ENCODE measurements at regions not wholly inside any gene's neighbourhood (a gene's known extent, or its start where the extent isn't known, plus 50 kb on each side); places are given as distances from the start of the nearest gene placed in this dataset.
A peak's percentile ranks its signal among the peaks of the same experiment; 100 is the strongest.
"Not testable (repeated sequence)": the region's sequence is repeated elsewhere in the genome, so short reads cannot be mapped to it uniquely, and the experiment has no call there.

GRCh38 chrX:140091125-140091886 lies 126.0 kb upstream of the CXorf66 start:
- no peak for TF ChIP-seq ZNF274 (IDR thresholded peaks at IDR 0.05; ENCODE audit: low read depth, low read length)
- peak overlapping the region; percentile 18; the same call in 1 of the 2 replicates for H3K4me3 ChIP-seq (ENCODE audit: low read length)

GRCh38 chrX:140090800-140091124 lies 125.4 kb upstream of the CXorf66 start:
- H3K4me3 ChIP-seq (ENCODE audit: low read length), result no peak overlapping the region
- no peak for TF ChIP-seq ZNF274 (IDR thresholded peaks at IDR 0.05; ENCODE audit: low read depth, low read length)

- no peak for TF ChIP-seq ZNF274 (IDR thresholded peaks at IDR 0.05; ENCODE audit: low read depth, low read length)
- no peak overlapping the region for H3K4me3 ChIP-seq (ENCODE audit: low read length)
These were observed 123.1 kb upstream of the CXorf66 start for GRCh38 chrX:140088438-140088837.

GRCh38 chrX:140087875-140088274 lies 122.6 kb upstream of the CXorf66 start:
- H3K4me3 ChIP-seq (ENCODE audit: low read length), result no peak overlapping the region
- TF ChIP-seq ZNF274 (IDR thresholded peaks at IDR 0.05; ENCODE audit: low read depth, low read length), result no peak

GRCh38 chrX:140086691-140087090 lies 121.4 kb upstream of the CXorf66 start:
- H3K4me3 ChIP-seq (ENCODE audit: low read length), result no peak overlapping the region
- no peak for TF ChIP-seq ZNF274 (IDR thresholded peaks at IDR 0.05; ENCODE audit: low read depth, low read length)

GRCh38 chrX:140074851-140075250 lies 109.5 kb upstream of the CXorf66 start:
- H3K4me3 ChIP-seq (ENCODE audit: low read length), result not testable (repeated sequence)

- H3K4me3 ChIP-seq (ENCODE audit: low read length), result no peak overlapping the region
- no peak for TF ChIP-seq ZNF274 (IDR thresholded peaks at IDR 0.05; ENCODE audit: low read depth, low read length)
These were observed 105.7 kb upstream of the CXorf66 start for GRCh38 chrX:140071037-140071436.

GRCh38 chrX:140065961-140066662 lies 100.8 kb upstream of the CXorf66 start:
- no peak overlapping the region for H3K4me3 ChIP-seq (ENCODE audit: low read length)
- no peak for TF ChIP-seq ZNF274 (IDR thresholded peaks at IDR 0.05; ENCODE audit: low read depth, low read length)

- H3K4me3 ChIP-seq (ENCODE audit: low read length), result no peak overlapping the region
- no peak for TF ChIP-seq ZNF274 (IDR thresholded peaks at IDR 0.05; ENCODE audit: low read depth, low read length)
These were observed 99.7 kb upstream of the CXorf66 start for GRCh38 chrX:140064993-140065392.

GRCh38 chrX:140057001-140057411 lies 91.7 kb upstream of the CXorf66 start:
- H3K4me3 ChIP-seq (ENCODE audit: low read length), result no peak overlapping the region
- TF ChIP-seq ZNF274 (IDR thresholded peaks at IDR 0.05; ENCODE audit: low read depth, low read length), result no peak

GRCh38 chrX:140053846-140054245 lies 88.5 kb upstream of the CXorf66 start:
- H3K4me3 ChIP-seq (ENCODE audit: low read length), result no peak overlapping the region
- TF ChIP-seq ZNF274 (IDR thresholded peaks at IDR 0.05; ENCODE audit: low read depth, low read length), result no peak

GRCh38 chrX:140050906-140051305 lies 85.6 kb upstream of the CXorf66 start:
- TF ChIP-seq ZNF274 (IDR thresholded peaks at IDR 0.05; ENCODE audit: low read depth, low read length), result no peak
- no peak overlapping the region for H3K4me3 ChIP-seq (ENCODE audit: low read length)

- TF ChIP-seq ZNF274 (IDR thresholded peaks at IDR 0.05; ENCODE audit: low read depth, low read length), result no peak
- no peak overlapping the region for H3K4me3 ChIP-seq (ENCODE audit: low read length)
These were observed 75.1 kb upstream of the CXorf66 start for GRCh38 chrX:140040386-140040785.

GRCh38 chrX:140038842-140039241 lies 73.5 kb upstream of the CXorf66 start:
- TF ChIP-seq ZNF274 (IDR thresholded peaks at IDR 0.05; ENCODE audit: low read depth, low read length), result no peak
- no peak overlapping the region for H3K4me3 ChIP-seq (ENCODE audit: low read length)

GRCh38 chrX:140034916-140035315 lies 69.6 kb upstream of the CXorf66 start:
- no peak overlapping the region for H3K4me3 ChIP-seq (ENCODE audit: low read length)
- no peak for TF ChIP-seq ZNF274 (IDR thresholded peaks at IDR 0.05; ENCODE audit: low read depth, low read length)
